ENCODE measurements at regions not wholly inside any gene's neighbourhood (a gene's known extent, or its start where the extent isn't known, plus 50 kb on each side); places are given as distances from the start of the nearest gene placed in this dataset.

GRCh38 chr5:125162714-125163113, 416.3 kb upstream of the ZNF608 start:
- Histone ChIP-seq H3K4me3 (no peak overlapping the region), H3K9me3 (ENCODE audit: control insufficient read depth in 4 of 4, insufficient read depth in 3 of 4, low read length in 3 of 4) (peaks cover 0 to 9% (median 2%) of the 10 kb centered on the region in 4 donors), H3K27ac (ENCODE audit: low read depth in 1 of 2, low read length in 1 of 2) (no peak overlapping the region), H3K9ac (ENCODE audit: insufficient read depth in 1 of 2, low read length in 2 of 2) (no peak overlapping the region), H3K27me3 (ENCODE audit: control insufficient read depth in 3 of 3, insufficient read depth in 3 of 3, low read length in 2 of 3) (no peaks in the 10 kb centered on the region), H3K4me1 (ENCODE audit: control insufficient read depth in 5 of 5, insufficient read depth in 5 of 5, low read length in 5 of 5) (no peaks in the 10 kb centered on the region), H3K36me3 (ENCODE audit: control insufficient read depth in 4 of 4, insufficient read depth in 4 of 4, low read length in 4 of 4) (no peaks in the 10 kb centered on the region)
- ATAC-seq (ENCODE audit: insufficient read depth, low FRiP score) (no peak), DNase-seq (no peak)
- no peak for TF ChIP-seq CTCF (IDR thresholded peaks at IDR 0.05; ENCODE audit: control extremely low read depth, extremely low read depth)
- WGBS, 2 donors = 94 to 98% methylated on average over 1 of the region's 1 CpG

DNA sequence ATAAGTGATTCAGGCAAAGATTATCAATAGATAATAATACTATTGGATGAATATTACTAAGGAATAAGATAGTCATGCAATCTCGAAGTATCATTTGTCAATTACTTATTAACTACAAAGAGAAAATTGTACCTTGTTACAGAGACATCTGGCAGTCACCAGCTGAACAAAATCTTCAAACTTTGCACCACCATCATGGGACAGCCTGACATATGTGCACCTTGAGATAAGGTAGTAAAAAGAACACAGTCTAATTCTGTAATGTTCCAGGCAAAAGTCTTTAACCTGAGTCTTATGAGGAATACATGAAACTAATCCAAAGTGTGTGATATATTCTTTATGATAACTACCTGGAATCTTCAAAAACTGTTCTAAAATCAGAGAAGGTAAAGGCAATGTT, 423.0 kb upstream of the ZNF608 start:
- H3K9ac ChIP-seq (ENCODE audit: insufficient read depth in 1 of 2, low read length in 2 of 2) = no peak overlapping the region
- peaks cover 0 to 2% (median under 1%) of the 10 kb centered on the region in 4 donors for H3K9me3 ChIP-seq (ENCODE audit: control insufficient read depth in 4 of 4, insufficient read depth in 3 of 4, low read length in 3 of 4)
- no peaks in the 10 kb centered on the region for H3K36me3 ChIP-seq (ENCODE audit: control insufficient read depth in 4 of 4, insufficient read depth in 4 of 4, low read length in 4 of 4)
- ATAC-seq (ENCODE audit: insufficient read depth, low FRiP score) (no peak), DNase-seq (no peak)
- H3K27me3 ChIP-seq (ENCODE audit: control insufficient read depth in 3 of 3, insufficient read depth in 3 of 3, low read length in 2 of 3) = no peaks in the 10 kb centered on the region
- TF ChIP-seq CTCF (IDR thresholded peaks at IDR 0.05; ENCODE audit: control extremely low read depth, extremely low read depth) = no peak
- H3K4me3 ChIP-seq = no peak overlapping the region
- WGBS, 2 donors = 88 to 90% methylated on average over 1 of the region's 1 CpG
- H3K27ac ChIP-seq (ENCODE audit: low read depth in 1 of 2, low read length in 1 of 2) = no peak overlapping the region
- H3K4me1 ChIP-seq (ENCODE audit: control insufficient read depth in 5 of 5, insufficient read depth in 5 of 5, low read length in 5 of 5) = no peaks in the 10 kb centered on the region

GRCh38 chr5:125171641-125172040, 425.2 kb upstream of the ZNF608 start:
- H3K27me3 ChIP-seq (ENCODE audit: control insufficient read depth in 3 of 3, insufficient read depth in 3 of 3, low read length in 2 of 3) = no peaks in the 10 kb centered on the region
- no peak for TF ChIP-seq CTCF (IDR thresholded peaks at IDR 0.05; ENCODE audit: control extremely low read depth, extremely low read depth)
- H3K4me1 ChIP-seq (ENCODE audit: control insufficient read depth in 5 of 5, insufficient read depth in 5 of 5, low read length in 5 of 5) = peaks cover 0 to 7% (median 4%) of the 10 kb centered on the region in 5 donors
- 38 to 96% methylated on average over 1 of the region's 1 CpG for WGBS, 2 donors
- peaks cover 0 to 2% (median under 1%) of the 10 kb centered on the region in 4 donors for H3K9me3 ChIP-seq (ENCODE audit: control insufficient read depth in 4 of 4, insufficient read depth in 3 of 4, low read length in 3 of 4)
- DNase-seq (no peak), ATAC-seq (ENCODE audit: insufficient read depth, low FRiP score) (no peak)
- H3K9ac ChIP-seq (ENCODE audit: insufficient read depth in 1 of 2, low read length in 2 of 2) = no peak overlapping the region
- no peaks in the 10 kb centered on the region for H3K36me3 ChIP-seq (ENCODE audit: control insufficient read depth in 4 of 4, insufficient read depth in 4 of 4, low read length in 4 of 4)
- no peak overlapping the region for H3K27ac ChIP-seq (ENCODE audit: low read depth in 1 of 2, low read length in 1 of 2)
- no peak overlapping the region for H3K4me3 ChIP-seq

- DNase-seq (peak; percentile 36 to 74 (median 66)), ATAC-seq (ENCODE audit: insufficient read depth, low FRiP score) (no peak)
- Histone ChIP-seq H3K27ac (ENCODE audit: low read depth in 1 of 2, low read length in 1 of 2) (no peak overlapping the region), H3K9me3 (ENCODE audit: control insufficient read depth in 4 of 4, insufficient read depth in 3 of 4, low read length in 3 of 4) (no peaks in the 10 kb centered on the region), H3K27me3 (ENCODE audit: control insufficient read depth in 3 of 3, insufficient read depth in 3 of 3, low read length in 2 of 3) (no peaks in the 10 kb centered on the region), H3K4me3 (no peak overlapping the region), H3K36me3 (ENCODE audit: control insufficient read depth in 4 of 4, insufficient read depth in 4 of 4, low read length in 4 of 4) (no peaks in the 10 kb centered on the region), H3K9ac (ENCODE audit: insufficient read depth in 1 of 2, low read length in 2 of 2) (no peak overlapping the region), H3K4me1 (ENCODE audit: control insufficient read depth in 5 of 5, insufficient read depth in 5 of 5, low read length in 5 of 5) (peaks cover 0 to 8% (median 4%) of the 10 kb centered on the region in 5 donors)
- 58 to 72% methylated on average over 4 of the region's 4 CpGs for WGBS, 2 donors
- TF ChIP-seq CTCF (IDR thresholded peaks at IDR 0.05; ENCODE audit: control extremely low read depth, extremely low read depth) = no peak
Observed at GRCh38 chr5:125175348-125176004, 429.0 kb upstream of the ZNF608 start.

Data from lung (tissue), 11 donors.